ENCODE measurements at regions not wholly inside any gene's neighbourhood (a gene's known extent, or its start where the extent isn't known, plus 50 kb on each side); places are given as distances from the start of the nearest gene placed in this dataset.

DNA sequence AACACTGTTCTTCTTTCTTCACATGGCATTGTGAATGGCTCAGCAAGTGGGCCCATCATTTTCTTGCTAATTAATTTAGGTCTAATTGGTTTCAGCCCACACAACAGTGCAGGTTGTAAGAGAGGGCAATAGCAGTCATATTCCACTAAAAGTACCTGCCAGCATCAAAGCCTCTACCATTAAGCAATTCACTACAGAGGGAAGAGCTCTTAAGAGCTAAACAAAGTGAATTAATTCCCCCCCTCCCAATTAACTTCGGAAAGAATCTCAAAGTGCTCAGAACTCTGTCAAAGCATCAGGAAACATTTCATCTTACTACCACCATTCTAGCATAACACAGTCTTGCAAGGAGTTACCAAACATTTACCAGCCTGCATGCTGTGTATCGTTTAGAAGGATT is 133.9 kb upstream of the UBASH3B start:
- no peak overlapping the region for H3K4me3 Mint-ChIP-seq
- H3K9me3 Mint-ChIP-seq: peaks cover 0 to 3% (median 0%) of the 10 kb centered on the region in 8 donors

DNA sequence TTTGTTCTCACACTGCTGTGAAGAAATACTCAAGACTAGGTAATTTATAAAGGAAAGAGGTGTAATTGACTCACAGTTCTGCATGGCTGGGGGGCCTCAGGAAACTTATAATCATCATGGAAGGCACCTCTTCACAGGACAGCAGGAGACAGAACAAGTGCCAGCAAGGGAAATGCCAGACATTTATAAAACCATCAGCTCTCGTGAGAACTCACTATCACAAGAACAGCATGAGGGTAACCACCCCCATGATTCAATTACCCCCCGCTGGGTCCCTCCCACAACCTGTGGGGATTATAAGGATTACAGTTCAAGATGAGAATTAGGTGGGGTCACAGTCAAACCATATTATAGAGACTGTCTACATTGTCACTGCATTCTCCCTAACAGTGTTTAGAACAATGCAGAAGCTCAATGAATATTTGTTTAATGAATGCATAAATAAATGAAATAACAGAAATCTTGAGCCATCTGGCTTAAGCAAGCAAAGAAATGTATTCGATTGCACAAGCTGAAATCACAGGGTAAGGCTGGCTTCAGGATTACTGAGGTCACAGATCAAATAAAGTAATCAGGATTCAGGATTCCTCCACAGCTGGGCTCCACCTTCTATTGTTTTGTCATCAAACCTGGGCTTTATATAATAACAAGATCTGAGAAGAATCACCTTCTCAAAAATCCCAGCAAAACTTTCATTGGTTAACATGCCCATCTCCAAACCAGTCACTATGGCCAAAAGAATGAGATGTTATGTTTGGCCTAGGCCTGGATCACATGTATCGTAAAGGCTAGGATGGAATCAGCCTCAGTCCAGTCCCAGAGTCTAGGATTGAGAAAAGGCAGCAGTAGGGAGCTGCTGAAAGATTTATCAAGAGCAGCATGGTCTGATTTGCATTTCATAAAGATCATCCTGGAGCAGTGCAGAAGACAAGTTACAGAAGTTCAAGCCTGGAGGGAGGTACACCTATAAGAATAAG is 137.8 kb upstream of the UBASH3B start:
- intact Hi-C loops (cut with micrococcal nuclease): no loop called here
- no peak for DNase-seq
- ChIA-PET POLR2A (ENCODE audit: partially characterized antibody) (no interaction called here), CTCF (ENCODE audit: partially characterized antibody) (no interaction called here)
- Histone ChIP-seq H3K36me3 (ENCODE audit: insufficient read depth, low read length) (no peaks in the 10 kb centered on the region), H3K27ac (ENCODE audit: low read depth, low read length) (no peak overlapping the region), H3K4me1 (ENCODE audit: insufficient read depth, low read length) (no peaks in the 10 kb centered on the region), H3K9me3 (ENCODE audit: control insufficient read depth in 1 of 2, low read length in 2 of 2) (no peaks in the 10 kb centered on the region), H3K4me3 (ENCODE audit: low read length in 2 of 2) (no peak overlapping the region), H3K27me3 (ENCODE audit: insufficient read depth, low read length) (no peaks in the 10 kb centered on the region)
- Mint-ChIP-seq H3K27ac (no peak overlapping the region), H3K27me3 (peaks cover 1 to 11% of the 10 kb centered on the region in 2 donors), H3K9me3 (no peaks in the 10 kb centered on the region), H3K4me3 (no peak overlapping the region), H3K4me1 (no peaks in the 10 kb centered on the region), H3K36me3 (no peaks in the 10 kb centered on the region)

More for the DNA sequence above, 133.9 kb upstream of the UBASH3B start:
- Mint-ChIP-seq H3K4me1 (peaks cover 0 to 4% (median under 1%) of the 10 kb centered on the region in 4 donors), H3K36me3 (no peaks in the 10 kb centered on the region), H3K27me3 (peaks cover 10 to 16% of the 10 kb centered on the region in 2 donors), H3K27ac (no peak overlapping the region)
- no peaks in the 10 kb centered on the region for H3K36me3 ChIP-seq (ENCODE audit: insufficient read depth, low read length)
- no peaks in the 10 kb centered on the region for H3K27me3 ChIP-seq (ENCODE audit: insufficient read depth, low read length)
- no peaks in the 10 kb centered on the region for H3K9me3 ChIP-seq (ENCODE audit: control insufficient read depth in 1 of 2, low read length in 2 of 2)
- CTCF ChIA-PET (ENCODE audit: partially characterized antibody): no interaction called here
- no peaks in the 10 kb centered on the region for H3K4me1 ChIP-seq (ENCODE audit: insufficient read depth, low read length)
- no peak for DNase-seq
- no peak overlapping the region for H3K4me3 ChIP-seq (ENCODE audit: low read length in 2 of 2)
- intact Hi-C loops (cut with micrococcal nuclease): no loop called here
- no peak overlapping the region for H3K27ac ChIP-seq (ENCODE audit: low read depth, low read length)
- POLR2A ChIA-PET (ENCODE audit: partially characterized antibody): no interaction called here

DNA sequence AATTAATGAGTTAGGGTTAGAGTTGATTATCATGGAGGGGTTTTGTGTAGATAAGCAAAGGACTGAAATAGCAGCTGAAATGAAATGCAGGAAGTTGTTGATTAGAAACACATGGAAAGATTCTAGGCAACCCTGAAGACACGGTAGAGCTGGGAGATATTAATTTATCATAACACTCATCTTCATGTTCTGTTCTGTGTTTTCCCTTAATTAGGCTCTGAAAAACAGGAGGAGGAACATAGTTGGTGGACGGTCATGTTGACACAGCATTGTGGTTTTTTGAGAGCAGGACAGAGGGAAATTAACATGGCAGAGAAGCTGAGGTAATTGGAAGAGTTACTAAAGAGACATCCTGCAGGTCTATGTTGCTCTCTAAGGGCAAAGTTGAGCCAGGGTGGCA is 138.8 kb upstream of the UBASH3B start:
- ChIA-PET POLR2A (ENCODE audit: partially characterized antibody) (no interaction called here), CTCF (ENCODE audit: partially characterized antibody) (no interaction called here)
- Histone ChIP-seq H3K9me3 (ENCODE audit: control insufficient read depth in 1 of 2, low read length in 2 of 2) (no peaks in the 10 kb centered on the region), H3K36me3 (ENCODE audit: insufficient read depth, low read length) (no peaks in the 10 kb centered on the region), H3K27me3 (ENCODE audit: insufficient read depth, low read length) (no peaks in the 10 kb centered on the region), H3K4me3 (ENCODE audit: low read length in 2 of 2) (no peak overlapping the region), H3K4me1 (ENCODE audit: insufficient read depth, low read length) (no peaks in the 10 kb centered on the region), H3K27ac (ENCODE audit: low read depth, low read length) (no peak overlapping the region)
- H3K4me3 Mint-ChIP-seq: no peak overlapping the region
- no peaks in the 10 kb centered on the region for H3K36me3 Mint-ChIP-seq
- H3K27me3 Mint-ChIP-seq: peaks cover 1 to 9% of the 10 kb centered on the region in 2 donors
- no peaks in the 10 kb centered on the region for H3K9me3 Mint-ChIP-seq
- no peak for DNase-seq
- H3K27ac Mint-ChIP-seq: no peak overlapping the region
- H3K4me1 Mint-ChIP-seq: no peaks in the 10 kb centered on the region
- intact Hi-C loops (cut with micrococcal nuclease): no loop called here

DNA sequence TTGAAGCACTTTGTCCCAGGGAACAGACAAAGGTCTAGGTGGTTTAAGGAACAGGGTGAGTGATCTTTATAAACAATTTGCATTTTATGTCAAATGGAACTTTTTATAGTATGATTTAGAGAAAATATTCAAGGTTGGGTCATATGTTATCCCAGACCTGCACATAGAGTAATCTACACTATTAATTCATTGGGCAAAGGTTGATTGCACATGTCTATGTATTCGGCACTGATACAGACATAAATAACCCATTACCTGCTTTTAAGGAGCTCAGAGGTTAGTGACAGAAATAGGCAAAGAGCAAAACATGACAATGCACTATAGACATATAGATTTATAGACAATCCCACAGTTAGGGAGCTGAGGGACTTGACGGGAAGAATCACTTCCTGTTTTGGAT is 141.5 kb upstream of the UBASH3B start:
- Mint-ChIP-seq H3K9me3 (no peaks in the 10 kb centered on the region), H3K27ac (no peak overlapping the region)

DNA sequence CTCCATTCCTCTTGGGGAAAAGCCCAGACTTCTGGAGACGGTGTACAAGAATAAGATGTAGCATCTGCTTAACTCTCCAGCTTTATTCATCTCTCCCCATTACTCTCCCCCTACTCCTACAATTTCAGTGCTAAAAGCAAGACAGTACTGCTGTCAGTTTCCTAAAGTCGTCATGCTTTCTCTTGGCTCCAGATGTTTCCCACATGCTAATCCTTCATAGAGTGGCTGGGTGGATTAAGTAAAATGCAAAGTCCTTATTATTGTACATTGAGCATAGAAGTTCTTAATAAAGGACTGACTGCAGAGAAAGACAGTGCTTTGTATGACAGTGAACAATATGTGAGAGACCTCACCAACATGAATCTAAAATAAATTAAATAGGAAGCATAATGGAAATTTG is 142.2 kb upstream of the UBASH3B start:
- intact Hi-C loops (cut with micrococcal nuclease): no loop called here
- Histone ChIP-seq H3K4me3 (ENCODE audit: low read length in 2 of 2) (no peak overlapping the region), H3K27ac (ENCODE audit: low read depth, low read length) (no peak overlapping the region), H3K4me1 (ENCODE audit: insufficient read depth, low read length) (no peaks in the 10 kb centered on the region), H3K27me3 (ENCODE audit: insufficient read depth, low read length) (no peaks in the 10 kb centered on the region), H3K9me3 (ENCODE audit: control insufficient read depth in 1 of 2, low read length in 2 of 2) (no peaks in the 10 kb centered on the region), H3K36me3 (ENCODE audit: insufficient read depth, low read length) (no peaks in the 10 kb centered on the region)
- POLR2A ChIA-PET (ENCODE audit: partially characterized antibody): no interaction called here
- Mint-ChIP-seq H3K36me3 (no peaks in the 10 kb centered on the region), H3K27ac (no peak overlapping the region), H3K9me3 (no peaks in the 10 kb centered on the region), H3K27me3 (peaks cover under 1 to 2% of the 10 kb centered on the region in 2 donors), H3K4me3 (no peak overlapping the region), H3K4me1 (no peaks in the 10 kb centered on the region)
- CTCF ChIA-PET (ENCODE audit: partially characterized antibody): no interaction called here
- no peak for DNase-seq

More for the DNA sequence above, 141.5 kb upstream of the UBASH3B start:
- Histone ChIP-seq H3K27me3 (ENCODE audit: insufficient read depth, low read length) (no peaks in the 10 kb centered on the region), H3K9me3 (ENCODE audit: control insufficient read depth in 1 of 2, low read length in 2 of 2) (no peaks in the 10 kb centered on the region), H3K36me3 (ENCODE audit: insufficient read depth, low read length) (no peaks in the 10 kb centered on the region), H3K4me1 (ENCODE audit: insufficient read depth, low read length) (no peaks in the 10 kb centered on the region), H3K27ac (ENCODE audit: low read depth, low read length) (no peak overlapping the region), H3K4me3 (ENCODE audit: low read length in 2 of 2) (no peak overlapping the region)
- POLR2A ChIA-PET (ENCODE audit: partially characterized antibody): no interaction called here
- DNase-seq: no peak
- H3K36me3 Mint-ChIP-seq: no peaks in the 10 kb centered on the region
- H3K4me1 Mint-ChIP-seq: no peaks in the 10 kb centered on the region
- CTCF ChIA-PET (ENCODE audit: partially characterized antibody): interaction anchor here (1.1 kb wide), 1 partner anchor 14 kb away, joined by 3 read pairs; no protein-coding TSS in a partner anchor
- H3K27me3 Mint-ChIP-seq: peaks cover 0 to 6% of the 10 kb centered on the region in 2 donors
- no peak overlapping the region for H3K4me3 Mint-ChIP-seq
- intact Hi-C loops (cut with micrococcal nuclease): no loop called here

DNA sequence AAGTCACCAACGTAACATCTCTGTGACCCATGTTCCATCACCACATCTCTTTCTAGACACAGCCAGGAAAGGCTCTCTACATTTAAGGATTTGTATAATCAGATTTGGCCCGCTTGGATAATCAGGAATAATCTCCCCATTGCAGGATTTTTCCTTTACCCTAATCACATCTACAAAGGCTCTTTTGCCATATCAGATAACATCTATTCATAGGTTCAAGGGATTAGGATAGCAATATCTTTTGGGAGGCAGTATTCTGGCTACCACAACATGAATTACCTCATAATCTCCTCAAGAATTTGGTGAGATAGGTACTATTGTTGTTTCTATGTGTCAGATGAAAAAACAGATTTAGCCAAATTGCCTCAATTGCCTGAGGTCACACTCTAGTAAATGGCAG is 142.8 kb upstream of the UBASH3B start:
- no peaks in the 10 kb centered on the region for H3K36me3 ChIP-seq (ENCODE audit: insufficient read depth, low read length)
- H3K9me3 ChIP-seq (ENCODE audit: control insufficient read depth in 1 of 2, low read length in 2 of 2): no peaks in the 10 kb centered on the region
- ChIA-PET POLR2A (ENCODE audit: partially characterized antibody) (no interaction called here), CTCF (ENCODE audit: partially characterized antibody) (no interaction called here)
- Mint-ChIP-seq H3K9me3 (no peaks in the 10 kb centered on the region), H3K27me3 (peaks cover 2 to 3% of the 10 kb centered on the region in 2 donors), H3K27ac (no peak overlapping the region), H3K36me3 (no peaks in the 10 kb centered on the region), H3K4me1 (no peaks in the 10 kb centered on the region), H3K4me3 (no peak overlapping the region)
- H3K27ac ChIP-seq (ENCODE audit: low read depth, low read length): no peak overlapping the region
- DNase-seq: no peak
- H3K4me1 ChIP-seq (ENCODE audit: insufficient read depth, low read length): no peaks in the 10 kb centered on the region
- H3K4me3 ChIP-seq (ENCODE audit: low read length in 2 of 2): no peak overlapping the region
- intact Hi-C loops (cut with micrococcal nuclease): no loop called here
- H3K27me3 ChIP-seq (ENCODE audit: insufficient read depth, low read length): no peaks in the 10 kb centered on the region

DNA sequence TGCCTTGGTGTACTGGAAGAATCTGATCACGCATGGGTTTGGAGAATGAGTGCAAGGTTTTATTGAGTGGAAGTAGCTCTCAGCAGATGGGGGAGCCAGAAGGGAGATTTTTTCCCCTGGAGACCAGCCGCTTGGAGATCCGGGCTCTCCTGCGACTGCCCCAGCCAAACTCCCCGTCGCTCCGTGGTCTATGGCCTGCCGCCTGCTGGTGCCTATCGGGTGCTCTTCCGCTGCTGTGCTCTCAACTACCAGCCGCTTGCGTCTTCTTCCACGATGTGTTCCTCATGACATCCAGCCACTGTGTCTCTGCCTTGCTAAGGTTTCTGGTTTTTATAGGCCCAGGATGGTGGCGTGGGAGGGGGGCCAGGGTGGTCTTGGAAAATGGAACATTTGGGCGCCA is 145.6 kb upstream of the UBASH3B start:
- POLR2A ChIA-PET (ENCODE audit: partially characterized antibody): no interaction called here
- Histone ChIP-seq H3K4me1 (ENCODE audit: insufficient read depth, low read length) (no peaks in the 10 kb centered on the region), H3K4me3 (ENCODE audit: low read length in 2 of 2) (no peak overlapping the region), H3K36me3 (ENCODE audit: insufficient read depth, low read length) (no peaks in the 10 kb centered on the region), H3K27me3 (ENCODE audit: insufficient read depth, low read length) (no peaks in the 10 kb centered on the region), H3K27ac (ENCODE audit: low read depth, low read length) (no peak overlapping the region), H3K9me3 (ENCODE audit: control insufficient read depth in 1 of 2, low read length in 2 of 2) (no peaks in the 10 kb centered on the region)
- H3K36me3 Mint-ChIP-seq: no peaks in the 10 kb centered on the region
- H3K4me3 Mint-ChIP-seq: no peak overlapping the region
- no peaks in the 10 kb centered on the region for H3K9me3 Mint-ChIP-seq
- no peaks in the 10 kb centered on the region for H3K4me1 Mint-ChIP-seq
- intact Hi-C loops (cut with micrococcal nuclease): no loop called here
- H3K27me3 Mint-ChIP-seq: peaks cover 16 to 17% of the 10 kb centered on the region in 2 donors
- no peak for DNase-seq
- H3K27ac Mint-ChIP-seq: no peak overlapping the region
- CTCF ChIA-PET (ENCODE audit: partially characterized antibody): no interaction called here
